HCT116 (cell line): ENCODE measurements at regions not wholly inside any gene's neighbourhood (a gene's known extent, or its start where the extent isn't known, plus 50 kb on each side); places are given as distances from the start of the nearest gene placed in this dataset.

Experiments used
- ATAC-seq: fragments of 200-7000 bp; cut with Tn5 transposase; 2 replicates; pipeline ENCODE4 v1.9.1; 2020; ENCODE audit warnings: mild to moderate bottlenecking, moderate library complexity
- BruUV-seq: library from RNA; stranded (reverse); fragments of 400-500 nt; replicated peaks from 2 replicates; lab custom pipeline; 2021; lab: Mats Ljungman, UMichigan
- CTCF ChIA-PET: fragments of 300-600 bp; sonication (Branson Sonifier 250); formaldehyde crosslinking; loops from one replicate; lab custom pipeline; 2021; ENCODE audit warnings: antibody characterized with exemption; lab: Charles Lee
- POLR2A ChIA-PET: fragments of 300-600, 350-600 bp; sonication (Branson Sonifier 250); formaldehyde crosslinking; loops from one replicate; lab custom pipeline; 2021; ENCODE audit warnings: antibody characterized with exemption; lab: Charles Lee
- RAD21 ChIA-PET, 2 experiments: fragments of 300-600 bp; sonication (Branson Sonifier 250); formaldehyde crosslinking; loops; one replicate each; lab custom pipeline; 2023; ENCODE audit warnings: low total read pairs in 2 of 2; ENCODE audit not compliant: uncharacterized antibody in 2 of 2, unreplicated experiment in 2 of 2, low non-redundant PET in 1 of 2; lab: Charles Lee
- DNase-seq: peaks from one replicate; pipeline ENCODE4 v3.0.0-alpha.2; 2010; ENCODE audit warnings: low read depth, low spot score
- H2AFZ ChIP-seq: fragments of 200-600 bp; shearing (Covaris generic), sonication (generic); 2 replicates; pipeline ENCODE4 v1.6.1; 2017; ENCODE audit warnings: low read depth, mixed run types, mixed read lengths, antibody characterized with exemption, low read length; ENCODE audit not compliant: poor library complexity, severe bottlenecking
- H3K27ac ChIP-seq: 2 replicates; pipeline ENCODE4 v1.5.1; 2012; ENCODE audit warnings: low read depth, low read length
- H3K27me3 ChIP-seq: fragments of 200-600 bp; sonication (generic); 2 replicates; pipeline ENCODE4 v1.6.1; 2016; ENCODE audit warnings: mixed run types, low read length, mixed read lengths; ENCODE audit not compliant: insufficient read depth
- H3K36me3 ChIP-seq, 2 experiments: fragments of 200-500 bp in 1 of 2; fragments of 200-600 bp in 1 of 2; sonication (Bioruptor generic) in 1 of 2; sonication (generic) in 1 of 2; 2 replicates each; pipeline versions ENCODE4 v1.5.1 to v1.6.1; 2014 to 2016; ENCODE audit warnings: low read length in 2 of 2, inconsistent platforms in 1 of 2, mixed read lengths in 1 of 2, mixed run types in 1 of 2; ENCODE audit not compliant: insufficient read depth in 2 of 2, control insufficient read depth in 1 of 2
- H3K4me1 ChIP-seq, 2 experiments: fragments of 200-600 bp in 1 of 2; sonication (generic) in 1 of 2; 2 replicates each; pipeline versions ENCODE4 v1.5.1 to v1.6.1; 2012 to 2017; ENCODE audit warnings: low read length in 2 of 2, inconsistent platforms in 1 of 2, mild to moderate bottlenecking in 1 of 2, mixed read lengths in 1 of 2, mixed run types in 1 of 2, moderate library complexity in 1 of 2; ENCODE audit not compliant: insufficient read depth in 2 of 2, control insufficient read depth in 1 of 2
- H3K4me2 ChIP-seq: fragments of 200-600 bp; sonication (generic); 2 replicates; pipeline ENCODE4 v1.6.1; 2017; ENCODE audit warnings: mixed run types, low read length, mixed read lengths
- H3K4me3 ChIP-seq, 2 experiments: fragments of 200-600 bp in 1 of 2; sonication (generic) in 1 of 2; replicated peaks in 1 of 2; 2 replicates each; pipeline ENCODE4 v1.5.1; 2011 to 2016; ENCODE audit warnings: low read length in 2 of 2, control low read depth in 1 of 2, low read depth in 1 of 2, mild to moderate bottlenecking in 1 of 2, mixed read lengths in 1 of 2, mixed run types in 1 of 2
- H3K79me2 ChIP-seq: fragments of 200-600 bp; sonication (generic); 2 replicates; pipeline ENCODE4 v1.6.1; 2017; ENCODE audit warnings: mild to moderate bottlenecking, mixed run types, low read length, moderate library complexity, mixed read lengths; ENCODE audit not compliant: insufficient read depth
- H3K9ac ChIP-seq: fragments of 200-600 bp; sonication (generic); 2 replicates; pipeline ENCODE4 v1.6.1; 2016; ENCODE audit warnings: low read length, mixed read lengths
- H3K9me2 ChIP-seq: fragments of 200-600 bp; sonication (generic), shearing (Covaris generic); 2 replicates; pipeline ENCODE4 v1.6.1; 2017; ENCODE audit warnings: mixed run types, mild to moderate bottlenecking, moderate library complexity; ENCODE audit not compliant: insufficient read depth
- H3K9me3 ChIP-seq, 2 experiments: fragments of 200-500 bp in 1 of 2; fragments of 200-600 bp in 1 of 2; sonication (Bioruptor generic) in 1 of 2; sonication (generic) in 1 of 2; 2 replicates each; pipeline ENCODE4 v1.6.1; 2014 to 2017; ENCODE audit warnings: low read length in 2 of 2, mixed read lengths in 2 of 2, inconsistent platforms in 1 of 2, low read depth in 1 of 2, mild to moderate bottlenecking in 1 of 2, mixed run types in 1 of 2, moderate library complexity in 1 of 2; ENCODE audit not compliant: control insufficient read depth in 1 of 2, insufficient read depth in 1 of 2
- H4K20me1 ChIP-seq: fragments of 200-600 bp; sonication (generic), shearing (Covaris generic); 2 replicates; pipeline ENCODE4 v1.6.1; 2017; ENCODE audit warnings: mixed run types, mild to moderate bottlenecking, moderate library complexity; ENCODE audit not compliant: insufficient read depth
- ATF3 ChIP-seq: IDR thresholded peaks from 2 replicates; pipeline ENCODE4 v1.6.1; 2012
- CBX3 ChIP-seq: IDR thresholded peaks from 2 replicates; pipeline ENCODE4 v1.6.1; 2012; ENCODE audit warnings: low read depth
- CEBPB ChIP-seq: IDR thresholded peaks from 2 replicates; pipeline ENCODE4 v1.6.1; 2012; ENCODE audit warnings: low read depth
- EZH2phosphoT487 ChIP-seq: fragments of 200-600 bp; IDR thresholded peaks from 2 replicates; pipeline ENCODE4 v1.6.1; 2018; ENCODE audit warnings: antibody characterized with exemption, borderline replicate concordance
- JUND ChIP-seq: IDR thresholded peaks from 2 replicates; pipeline ENCODE4 v1.6.1; 2012
- POLR2A ChIP-seq: IDR thresholded peaks from 2 replicates; pipeline ENCODE4 v1.7.0; 2011; ENCODE audit warnings: borderline replicate concordance; ENCODE audit not compliant: insufficient read depth, insufficient read length; ENCODE audit errors: extremely low read depth
- REST ChIP-seq: IDR thresholded peaks from 2 replicates; pipeline ENCODE4 v1.6.1; 2012; ENCODE audit warnings: low read depth
- SP1 ChIP-seq: IDR thresholded peaks from 2 replicates; pipeline ENCODE4 v1.6.1; 2012; ENCODE audit warnings: low read depth
- SRF ChIP-seq: IDR thresholded peaks from 2 replicates; pipeline ENCODE4 v1.6.1; 2012; ENCODE audit warnings: low read depth
- TCF7L2 ChIP-seq: IDR thresholded peaks from 2 replicates; pipeline ENCODE4 v1.7.0; 2011; ENCODE audit warnings: borderline replicate concordance, inconsistent platforms; ENCODE audit not compliant: insufficient read depth, insufficient read length; ENCODE audit errors: extremely low read depth
- ZBTB33 ChIP-seq: IDR thresholded peaks from 2 replicates; pipeline ENCODE4 v1.6.1; 2011; ENCODE audit warnings: mild to moderate bottlenecking, low read length, moderate library complexity; ENCODE audit not compliant: insufficient replicate concordance; ENCODE audit errors: extremely low read depth
- ZFX ChIP-seq: fragments of 450-650 bp; IDR thresholded peaks from 2 replicates; pipeline ENCODE4 v1.6.1; 2017
- ZNF274 ChIP-seq: fragments of 200-500 bp; sonication (Bioruptor generic); IDR thresholded peaks from 2 replicates; pipeline ENCODE4 v1.6.1; 2014; ENCODE audit warnings: mild to moderate bottlenecking, low read depth, low read length, inconsistent platforms
- intact Hi-C: fragments of 100-400 bp; cut with micrococcal nuclease; formaldehyde crosslinking; loops from 2 replicates; pipeline ENCODE4 v1.10.0; 2022

DNA sequence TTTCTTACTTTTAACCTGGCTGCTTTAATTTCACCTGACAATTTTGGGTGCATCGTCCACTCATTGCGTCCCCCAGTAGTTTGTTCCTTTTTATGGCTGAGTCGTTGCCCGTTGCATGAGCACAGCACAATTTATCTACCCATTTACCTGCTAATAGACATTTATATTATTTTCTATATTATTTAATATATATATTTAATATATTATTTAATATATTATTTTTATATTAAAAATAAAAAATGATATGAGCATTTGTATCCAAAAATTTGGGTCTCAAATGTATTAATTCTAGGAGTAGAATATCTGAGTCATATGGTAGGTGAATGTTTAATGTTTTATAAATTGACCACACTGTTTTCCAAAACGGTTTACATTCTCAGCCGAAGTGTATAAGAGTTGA lies 300.2 kb downstream of the THBS2 start:
- Histone ChIP-seq H3K79me2 (no peaks in the 10 kb centered on the region), H2AFZ (no peak overlapping the region), H3K9me2 (no peaks in the 10 kb centered on the region), H3K4me3 (no peak overlapping the region), H3K9me3 (no peaks in the 10 kb centered on the region), H3K36me3 (no peaks in the 10 kb centered on the region), H3K4me1 (no peaks in the 10 kb centered on the region), H4K20me1 (no peaks in the 10 kb centered on the region), H3K27ac (no peak overlapping the region), H3K9ac (no peak overlapping the region), H3K4me2 (no peak overlapping the region), H3K27me3 (no peaks in the 10 kb centered on the region)
- RAD21 ChIA-PET = no interaction called here
- CTCF ChIA-PET = no interaction called here
- POLR2A ChIA-PET = no interaction called here
- DNase-seq (no peak), ATAC-seq (no peak)
- BruUV-seq = no TSS peak
- intact Hi-C loops = loop anchor here (10.0 kb wide), 1 partner anchor 1001 kb away; no protein-coding TSS in a partner anchor
- TF ChIP-seq CBX3 (no peak), POLR2A (no peak), REST (no peak), EZH2phosphoT487 (no peak), TCF7L2 (no peak), SRF (no peak), ATF3 (no peak), ZBTB33 (no peak), SP1 (no peak), ZNF274 (no peak), JUND (no peak), ZFX (no peak), CEBPB (no peak)
